K562 (cell line): ENCODE measurements at regions not wholly inside any gene's neighbourhood (a gene's known extent, or its start where the extent isn't known, plus 50 kb on each side); places are given as distances from the start of the nearest gene placed in this dataset.

Source experiments
- ATAC-seq: fragments of 200-7000 bp; cut with Tn5 transposase; 3 replicates; pipeline ENCODE4 v1.9.1; 2020; ENCODE audit warnings: moderate library complexity
- BruUV-seq: library from RNA; stranded (reverse); fragments of 400-500 nt; replicated peaks from 2 replicates; lab custom pipeline; 2021; lab: Mats Ljungman, UMichigan
- CTCF ChIA-PET: fragments of 300-600 bp; formaldehyde crosslinking; extraction: SDS; loops from one replicate; lab custom pipeline; 2021; ENCODE audit warnings: low intra/inter-chr PET ratio; lab: Yijun Ruan, JAX
- POLR2A ChIA-PET: fragments of 300-600, 350-650 bp; sonication (Branson Sonifier 250); formaldehyde crosslinking; extraction: SDS; loops from one replicate; lab custom pipeline; 2021; ENCODE audit warnings: antibody characterized with exemption, inconsistent platforms; lab: Yijun Ruan, JAX
- DNase-seq, 4 experiments: peaks; one replicate each; pipeline versions ENCODE4 v3.0.0 to v3.0.0-alpha.2; 2011 to 2018; ENCODE audit warnings: low spot score in 3 of 4, mixed read lengths in 3 of 4; ENCODE audit errors: extremely low read depth in 1 of 4
- FAIRE-seq: peaks from 2 replicates; lab custom pipeline; 2011; peaks lifted over from hg19 to GRCh38; lab: Jason Lieb, UNC
- H2AFZ ChIP-seq: 2 replicates; pipeline ENCODE4 v1.6.0; 2011; ENCODE audit warnings: low read depth, low read length, control low read depth, inconsistent platforms
- H3K27ac ChIP-seq: fragments of 200-600 bp; 3 replicates; pipeline ENCODE4 v1.8.0; 2011; ENCODE audit warnings: low read depth, mild to moderate bottlenecking, control low read depth, inconsistent platforms, low read length, moderate library complexity, mixed read lengths; ENCODE audit errors: extremely low read depth
- H3K27me3 ChIP-seq, 2 experiments: fragments of 300-600 bp in 1 of 2; 2 replicates in 1 of 2; 3 replicates in 1 of 2; pipeline versions ENCODE4 v1.6.0 to v1.8.0; 2011; ENCODE audit warnings: inconsistent platforms in 2 of 2, low read length in 2 of 2, mild to moderate bottlenecking in 1 of 2, mixed read lengths in 1 of 2, moderate library complexity in 1 of 2; ENCODE audit not compliant: control insufficient read depth in 2 of 2, insufficient read depth in 2 of 2
- H3K36me3 ChIP-seq: fragments of 300-600 bp; 3 replicates; pipeline ENCODE4 v1.8.0; 2011; ENCODE audit warnings: mild to moderate bottlenecking, low read length, inconsistent platforms; ENCODE audit not compliant: control insufficient read depth, insufficient read depth
- H3K4me1 ChIP-seq, 2 experiments: fragments of 200-600 bp in 1 of 2; replicated peaks in 1 of 2; 2 replicates in 1 of 2; 3 replicates in 1 of 2; pipeline versions ENCODE4 v1.5.1 to v1.8.0; 2011; ENCODE audit warnings: inconsistent platforms in 2 of 2, low read length in 2 of 2, mild to moderate bottlenecking in 1 of 2, mixed read lengths in 1 of 2, moderate library complexity in 1 of 2; ENCODE audit not compliant: control insufficient read depth in 2 of 2, insufficient read depth in 2 of 2
- H3K4me2 ChIP-seq: 2 replicates; pipeline ENCODE4 v1.6.1; 2011; ENCODE audit warnings: low read length, control low read depth, inconsistent platforms, mixed read lengths; ENCODE audit not compliant: insufficient read depth
- H3K4me3 ChIP-seq: fragments of 200-600 bp; sonication (generic), shearing (Covaris generic); 2 replicates; pipeline ENCODE4 v1.5.1; 2016; ENCODE audit warnings: control low read depth, inconsistent platforms
- H3K79me2 ChIP-seq: fragments of 200-600 bp; 3 replicates; pipeline ENCODE4 v1.8.0; 2011; ENCODE audit warnings: low read length, inconsistent platforms; ENCODE audit not compliant: control insufficient read depth, insufficient read depth
- H3K9ac ChIP-seq, 2 experiments: 2 replicates each; pipeline versions ENCODE4 v1.6.0 to v1.6.1; 2011; ENCODE audit warnings: low read depth in 2 of 2, low read length in 2 of 2, control low read depth in 1 of 2, inconsistent platforms in 1 of 2, mild to moderate bottlenecking in 1 of 2, mixed read lengths in 1 of 2; ENCODE audit not compliant: insufficient read depth in 1 of 2
- H3K9me1 ChIP-seq: one replicate; pipeline ENCODE4 v1.6.0; 2011; ENCODE audit warnings: inconsistent platforms, mild to moderate bottlenecking, low read length, moderate library complexity; ENCODE audit not compliant: control insufficient read depth, insufficient read depth
- H3K9me3 ChIP-seq: replicated peaks from 2 replicates; pipeline ENCODE4 v1.5.1; 2011; ENCODE audit warnings: low read depth, low read length, inconsistent platforms; ENCODE audit not compliant: control insufficient read depth, insufficient read depth
- H4K20me1 ChIP-seq: replicated peaks from 2 replicates; pipeline ENCODE4 v1.6.1; 2011; ENCODE audit warnings: low read length, inconsistent platforms, mixed read lengths; ENCODE audit not compliant: control insufficient read depth, insufficient read depth
- ETS1 ChIP-seq: conservative IDR thresholded peaks from 2 replicates; pipeline ENCODE4 v1.6.1; 2011; ENCODE audit warnings: low read depth, mild to moderate bottlenecking, low read length; ENCODE audit not compliant: control insufficient read depth
- EZH2 ChIP-seq: IDR thresholded peaks from 2 replicates; pipeline ENCODE4 v1.6.1; 2012; ENCODE audit warnings: low read depth, mild to moderate bottlenecking, inconsistent platforms, low read length, borderline replicate concordance
- KLF10 ChIP-seq: fragments of 250-450 bp; sonication (Bioruptor Pico); IDR thresholded peaks from 2 replicates; pipeline ENCODE4 v1.6.1; 2021; ENCODE audit warnings: matching md5 sums
- KLF6 ChIP-seq: fragments of 250-450 bp; sonication (Bioruptor Pico); IDR thresholded peaks from 2 replicates; pipeline ENCODE4 v1.4.0; 2020; ENCODE audit warnings: mild to moderate bottlenecking, moderate library complexity, borderline replicate concordance
- MBD1 ChIP-seq: fragments of 250-450 bp; sonication (Bioruptor Pico); IDR thresholded peaks from 2 replicates; pipeline ENCODE4 v1.8.0; 2022; ENCODE audit warnings: inconsistent platforms
- NR3C1 ChIP-seq: sonication (generic); formaldehyde crosslinking; IDR thresholded peaks from 2 replicates; pipeline ENCODE4 v1.8.1; 2022; ENCODE audit warnings: missing genetic modification reagents
- STAG1 ChIP-seq: sonication (generic); formaldehyde crosslinking; IDR thresholded peaks from 2 replicates; pipeline ENCODE4 v1.5.0; 2020; ENCODE audit warnings: missing genetic modification reagents, borderline replicate concordance
- TAL1 ChIP-seq: fragments of 450-650 bp; IDR thresholded peaks from 2 replicates; pipeline ENCODE4 v1.6.1; 2016; ENCODE audit warnings: mild to moderate bottlenecking
- ZFPM2 ChIP-seq: fragments of 250-450 bp; sonication (Bioruptor Pico); IDR thresholded peaks from 2 replicates; pipeline ENCODE4 v1.5.1; 2022; ENCODE audit warnings: mild to moderate bottlenecking
- ZNF12 ChIP-seq: sonication (generic); formaldehyde crosslinking; IDR thresholded peaks from 2 replicates; pipeline ENCODE4 v1.4.0; 2020; ENCODE audit warnings: mild to moderate bottlenecking, missing genetic modification reagents
- ZNF354B ChIP-seq: fragments of 250-450 bp; sonication (Bioruptor Pico); IDR thresholded peaks from 2 replicates; pipeline ENCODE4 v1.4.0; 2020
- WGBS: fragments of 100-300 bp; shearing (Covaris generic); methylation state at CpG from one replicate; pipeline ENCODE4 v1.1.6; 2016; ENCODE audit warnings: low coverage, mixed read lengths; ENCODE audit not compliant: insufficient coverage; ENCODE audit errors: missing lambda C conversion rate; 5-methylcytosine and 5-hydroxymethylcytosine counted together
- in situ Hi-C: fragments of 300-500 bp; cut with MboI; formaldehyde crosslinking; loops from 4 replicates; pipeline ENCODE4 v1.15.0; 2018; ENCODE audit warnings: inconsistent platforms, mixed read lengths
- intact Hi-C: fragments of 100-400 bp; cut with micrococcal nuclease; formaldehyde crosslinking; loops from 2 replicates; pipeline ENCODE4 v1.14.2; 2022

- H3K4me1 ChIP-seq: no peaks in the 10 kb centered on the region
- WGBS: 1% methylated on average over 8 of the region's 15 CpGs
- ChIA-PET CTCF (no interaction called here), POLR2A (no interaction called here)
- H3K79me2 ChIP-seq: no peaks in the 10 kb centered on the region
- intact Hi-C loops: no loop called here
- no peak overlapping the region for H2AFZ ChIP-seq
- DNase-seq: no peak
- in situ Hi-C loops: no loop called here
- ATAC-seq: no peak
- H3K4me2 ChIP-seq: no peak overlapping the region
- no peaks in the 10 kb centered on the region for H4K20me1 ChIP-seq
- no peak overlapping the region for H3K4me3 ChIP-seq
- no TSS peak for BruUV-seq
- H3K36me3 ChIP-seq: no peaks in the 10 kb centered on the region
- H3K27ac ChIP-seq: no peak overlapping the region
- TF ChIP-seq ZNF12 (CRISPR knock-in tag): no peak
- no peak for TF ChIP-seq KLF6
- TF ChIP-seq ZFPM2 (CRISPR knock-in tag): no peak
- TF ChIP-seq NR3C1: no peak
- TF ChIP-seq STAG1 (CRISPR knock-in tag): no peak
- no peak for TF ChIP-seq EZH2
- no peak for TF ChIP-seq MBD1 (CRISPR knock-in tag)
- TF ChIP-seq ETS1: no peak
- no peak for TF ChIP-seq TAL1
- no peak for TF ChIP-seq ZNF354B (CRISPR knock-in tag)
- no peak for TF ChIP-seq KLF10 (CRISPR knock-in tag)
- H3K9ac ChIP-seq: no peak overlapping the region
- no peaks in the 10 kb centered on the region for H3K9me3 ChIP-seq
- no peak for FAIRE-seq
- no peaks in the 10 kb centered on the region for H3K27me3 ChIP-seq
- H3K9me1 ChIP-seq: no peaks in the 10 kb centered on the region
These were observed 65.5 kb upstream of the DPYD start for GRCh38 chr1:97986041-97987005.
